CD4-positive, alpha-beta T cell treated with Interleukin-17A for 4 hours (primary cell): ENCODE measurements at regions not wholly inside any gene's neighbourhood (a gene's known extent, or its start where the extent isn't known, plus 50 kb on each side); places are given as distances from the start of the nearest gene placed in this dataset.
"Not testable (repeated sequence)": the region's sequence is repeated elsewhere in the genome, so short reads cannot be mapped to it uniquely, and the experiment has no call there.

ENCODE experiments used
- DNase-seq: peaks from one replicate; pipeline ENCODE4 v3.0.0-alpha.2; 2020; ENCODE audit warnings: mixed read lengths

DNA sequence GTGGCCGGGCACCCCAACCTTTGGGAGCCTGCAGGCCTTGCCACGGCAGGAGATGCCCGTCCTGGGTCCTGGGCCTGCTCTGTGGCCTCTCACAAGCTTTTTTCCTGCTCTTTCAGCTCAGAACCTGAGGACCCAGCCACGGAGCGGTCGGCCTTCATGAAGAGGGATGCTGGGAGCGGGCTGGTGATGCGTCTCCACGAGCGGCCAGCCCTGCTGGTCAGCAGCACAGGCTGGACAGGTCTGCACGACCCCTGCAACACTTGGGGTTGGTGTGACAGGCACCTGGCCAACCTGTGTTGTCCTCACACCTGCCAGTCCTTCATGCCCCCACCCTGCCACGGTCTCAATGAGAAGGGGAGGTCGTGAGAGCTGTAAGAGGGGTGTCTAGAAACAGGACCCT lies 170.0 kb downstream of the ADRA2C start:
- DNase-seq = no peak

DNA sequence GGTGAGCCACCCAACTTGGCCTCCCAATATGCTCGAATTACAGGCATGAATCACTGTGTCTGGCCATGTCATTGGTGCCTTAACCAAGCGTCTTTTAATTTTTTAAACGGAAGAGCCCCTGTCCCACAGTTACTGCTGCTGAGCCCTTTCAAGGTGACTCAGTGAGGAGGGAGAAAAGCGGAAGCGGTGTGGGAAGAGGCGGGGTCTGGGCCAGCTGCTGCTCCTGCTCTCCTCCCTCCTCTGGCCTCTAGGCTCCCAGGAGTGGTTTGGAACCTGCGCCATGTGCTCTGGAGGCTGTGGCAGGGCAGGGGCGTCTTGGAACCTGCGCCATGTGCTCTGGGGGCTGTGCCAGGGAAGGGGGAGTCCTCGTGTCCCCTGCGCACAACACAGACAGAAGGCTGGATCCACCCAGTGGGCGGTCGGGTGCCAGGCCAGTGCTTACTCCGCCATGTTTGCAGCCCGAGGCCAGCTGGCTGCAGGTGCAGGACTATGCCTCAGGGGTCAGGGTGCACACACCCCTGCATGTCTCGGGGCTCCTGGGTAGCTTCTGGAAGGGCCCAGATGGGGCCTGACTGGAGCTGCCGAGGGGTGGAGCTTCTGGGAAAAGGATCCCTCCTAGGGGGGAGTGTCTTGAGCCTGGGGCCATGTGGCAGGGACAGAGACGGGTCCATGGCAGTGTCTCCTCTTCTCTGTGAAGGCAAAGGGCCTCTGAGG lies 171.8 kb downstream of the ADRA2C start:
- not testable (repeated sequence) for DNase-seq

DNA sequence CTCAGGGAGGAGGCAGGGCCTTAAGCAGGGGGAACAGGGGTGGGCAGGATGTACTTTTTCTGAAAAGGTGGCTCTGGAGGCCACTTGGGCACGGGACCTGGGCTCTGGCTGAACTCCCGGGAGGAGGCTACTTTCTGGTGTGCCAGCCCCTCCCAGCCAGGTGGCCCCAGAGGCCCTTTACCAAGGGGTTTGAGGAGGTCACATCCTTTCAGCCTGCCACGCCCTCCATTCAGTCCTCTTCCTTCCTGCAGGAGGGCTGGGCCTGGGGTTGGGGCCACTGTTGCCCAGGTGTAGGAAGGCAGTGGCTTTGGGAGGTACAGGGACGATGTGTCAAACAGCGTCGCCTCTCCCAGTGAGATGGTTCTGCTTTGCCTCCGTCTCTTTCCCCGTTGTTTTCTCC lies 172.5 kb downstream of the ADRA2C start:
- DNase-seq = not testable (repeated sequence)

DNA sequence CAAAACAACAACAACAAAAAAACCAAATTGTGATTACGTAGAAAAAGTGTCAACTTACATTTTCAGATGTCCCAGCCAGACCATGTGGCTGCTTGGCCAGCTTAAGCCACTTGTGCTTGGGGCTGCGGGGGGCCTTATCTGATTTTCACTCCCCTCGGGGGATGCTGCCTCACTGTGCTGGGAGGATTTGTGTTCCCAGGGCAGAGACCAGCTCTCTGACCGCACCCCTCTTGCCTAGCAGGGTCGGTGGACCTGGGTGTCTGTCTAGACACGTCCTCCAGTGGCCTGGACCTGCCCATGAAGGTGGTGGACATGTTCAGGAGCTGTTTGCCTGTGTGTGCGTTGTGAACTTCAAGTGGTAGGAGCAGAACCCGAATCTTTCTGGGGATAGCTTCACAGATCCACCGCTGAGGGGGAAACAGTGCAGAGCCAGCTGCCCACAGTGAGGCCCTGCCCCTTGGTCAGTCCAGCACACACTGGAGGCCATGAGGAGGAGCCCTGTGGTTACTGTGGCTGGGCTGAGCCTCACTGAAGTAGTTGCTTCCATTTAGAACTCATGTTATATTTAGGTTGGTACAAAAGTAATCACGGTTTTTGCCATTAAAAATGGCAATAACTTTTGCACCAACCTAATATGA lies 173.9 kb downstream of the ADRA2C start:
- DNase-seq = not testable (repeated sequence)

DNA sequence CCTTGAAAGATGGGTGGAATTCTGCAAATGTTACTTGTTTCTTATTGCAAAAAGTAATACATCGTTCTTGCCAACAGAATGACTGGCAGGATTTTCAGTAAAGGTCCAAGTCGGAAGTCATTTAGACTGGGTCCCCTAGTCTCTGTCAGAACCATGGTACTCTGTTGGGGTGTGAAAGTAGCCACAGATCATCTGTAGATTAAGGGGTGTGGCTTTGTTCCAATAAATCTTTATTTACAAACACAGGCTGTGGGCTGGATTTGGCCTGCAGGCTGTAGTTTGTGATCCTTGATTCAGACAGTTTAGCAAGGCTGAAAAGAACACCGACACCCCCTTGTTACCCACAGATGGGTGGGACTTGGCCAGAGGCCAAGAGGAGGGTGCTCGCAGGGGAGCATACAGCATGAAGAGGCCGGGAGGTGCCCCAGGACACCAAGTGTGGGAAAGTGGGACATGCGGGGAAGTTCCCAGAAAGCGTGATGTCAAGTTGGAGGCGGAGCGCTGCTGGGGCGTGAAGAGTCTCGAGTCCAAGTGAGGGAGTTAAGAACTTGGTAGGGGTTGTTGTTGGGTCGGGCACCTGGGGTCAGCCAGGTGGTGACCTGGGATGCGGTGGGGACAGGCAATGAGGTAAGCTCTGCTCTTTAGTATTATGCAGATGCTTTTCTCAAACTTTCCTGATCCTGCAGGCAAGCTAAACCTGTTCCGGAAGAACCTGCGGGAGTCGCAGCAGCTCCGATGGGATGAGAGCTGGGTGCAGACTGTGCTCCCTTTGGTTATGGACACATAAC lies 175.7 kb downstream of the ADRA2C start:
- not testable (repeated sequence) for DNase-seq

DNA sequence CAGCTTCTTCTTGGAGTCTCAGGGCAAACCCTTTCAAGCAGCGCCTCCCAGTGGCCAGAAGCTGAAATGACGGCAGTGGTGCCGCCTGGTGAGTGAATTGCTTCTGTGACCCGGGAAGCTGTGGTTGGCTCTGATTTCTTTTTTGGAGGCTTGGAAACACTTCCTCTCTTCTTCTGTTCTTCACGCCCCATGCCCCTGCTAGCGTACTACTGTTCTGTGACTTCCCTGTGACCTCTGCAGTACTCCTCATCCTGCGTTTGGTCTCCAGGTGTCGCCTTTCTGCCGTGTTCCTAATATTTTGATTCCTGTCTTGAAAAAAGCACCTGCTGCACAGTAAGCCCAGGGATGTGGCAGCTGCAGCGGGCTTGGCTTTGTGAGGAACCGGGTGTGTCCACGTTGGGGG lies 176.4 kb downstream of the ADRA2C start:
- peak; percentile 32 for DNase-seq

DNA sequence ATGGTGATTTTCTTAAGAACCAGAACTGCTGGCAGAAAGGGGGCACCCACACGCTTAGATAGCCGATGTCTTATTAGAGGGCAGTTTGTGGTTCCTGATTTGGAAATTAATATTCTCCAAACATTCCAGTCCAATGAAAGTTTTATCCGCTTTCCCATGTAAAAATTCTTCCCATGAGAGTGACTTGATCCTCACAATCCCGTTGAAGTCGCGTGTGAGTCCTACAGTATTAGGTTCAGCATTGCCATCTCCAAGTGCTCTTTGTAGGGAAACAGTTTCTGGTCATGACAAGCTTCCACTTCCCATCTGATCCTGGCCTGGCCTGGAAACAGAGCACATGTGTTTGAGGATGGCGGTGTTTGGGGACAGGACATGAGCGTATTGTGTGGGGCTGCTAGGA lies 176.9 kb downstream of the ADRA2C start:
- not testable (repeated sequence) for DNase-seq

DNA sequence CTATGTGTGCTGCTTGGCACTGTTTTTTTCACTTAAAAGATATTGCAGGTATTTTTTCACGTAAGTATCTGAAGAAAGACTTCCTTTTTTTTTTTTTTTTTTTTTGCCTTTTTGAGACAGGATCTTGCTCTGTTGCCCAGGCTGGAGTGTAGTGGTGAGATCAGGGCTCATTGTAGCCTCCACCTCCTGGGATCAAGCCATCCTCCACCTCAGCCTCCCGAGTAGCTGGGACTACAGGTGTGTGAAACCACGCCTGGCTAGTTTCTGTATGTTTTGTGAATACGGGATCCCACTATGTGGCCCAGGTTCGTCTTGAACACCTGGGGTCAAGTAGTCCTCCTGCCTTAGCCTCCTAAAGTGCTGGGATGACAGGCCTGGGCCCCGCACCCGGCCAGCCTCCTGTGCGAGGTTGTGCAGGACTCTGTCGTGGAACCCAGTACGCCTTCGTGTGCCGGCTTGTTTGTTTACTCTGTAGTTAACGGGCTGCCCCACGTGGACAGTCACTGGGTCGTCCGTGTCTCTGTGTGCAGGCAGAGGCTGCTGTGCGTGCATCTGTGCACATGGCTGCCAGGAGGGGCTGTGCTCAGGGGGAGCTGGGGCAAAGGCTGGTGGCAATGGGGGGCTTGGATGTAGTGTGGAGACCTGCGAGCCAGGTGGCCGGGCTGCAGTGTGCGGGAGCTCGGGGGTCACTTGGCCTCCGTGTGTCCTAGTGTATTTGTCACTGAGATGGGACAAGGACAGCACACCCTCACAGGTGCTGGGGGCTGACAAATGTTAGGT lies 179.5 kb downstream of the ADRA2C start:
- DNase-seq = no peak

DNA sequence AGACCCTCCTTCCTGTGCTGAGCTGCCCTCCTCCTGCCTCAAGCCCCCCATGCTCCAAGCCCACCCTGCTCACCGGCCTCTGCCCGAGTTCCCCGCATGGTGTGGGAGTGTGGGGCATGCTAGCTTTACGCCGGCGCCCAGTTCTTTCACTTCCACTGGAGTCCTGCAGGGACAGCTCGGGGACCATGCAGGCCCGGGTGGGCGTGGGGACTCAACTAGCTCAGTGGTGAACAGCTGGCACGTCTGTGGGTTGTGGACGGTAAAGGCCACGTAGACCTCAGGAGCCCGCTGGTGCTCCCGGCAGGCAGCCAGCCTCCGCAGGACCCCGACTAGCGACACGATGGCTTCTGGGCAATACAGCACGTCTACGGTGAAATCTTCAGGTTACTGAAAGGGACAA lies 180.4 kb downstream of the ADRA2C start:
- not testable (repeated sequence) for DNase-seq

DNA sequence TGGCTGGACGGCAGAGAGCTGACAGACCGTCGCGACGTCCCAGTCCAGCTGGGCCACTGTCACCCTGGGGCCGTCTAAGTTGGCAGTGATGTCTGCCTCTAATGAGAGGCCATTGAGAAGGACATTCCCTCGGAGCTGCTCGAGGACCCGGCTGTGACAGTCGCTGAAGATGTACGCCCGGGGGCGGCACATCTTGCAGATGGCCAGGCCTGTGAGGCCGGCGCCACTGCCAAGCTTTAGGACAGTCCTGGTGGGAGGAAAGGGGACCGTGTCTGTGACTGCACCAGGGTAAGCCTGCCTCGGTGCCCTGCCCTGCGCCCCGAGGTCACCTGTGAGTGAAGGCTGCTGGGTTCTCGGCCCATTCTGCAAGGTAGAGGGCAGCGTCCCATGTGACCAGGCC lies 181.6 kb downstream of the ADRA2C start:
- not testable (repeated sequence) for DNase-seq

DNA sequence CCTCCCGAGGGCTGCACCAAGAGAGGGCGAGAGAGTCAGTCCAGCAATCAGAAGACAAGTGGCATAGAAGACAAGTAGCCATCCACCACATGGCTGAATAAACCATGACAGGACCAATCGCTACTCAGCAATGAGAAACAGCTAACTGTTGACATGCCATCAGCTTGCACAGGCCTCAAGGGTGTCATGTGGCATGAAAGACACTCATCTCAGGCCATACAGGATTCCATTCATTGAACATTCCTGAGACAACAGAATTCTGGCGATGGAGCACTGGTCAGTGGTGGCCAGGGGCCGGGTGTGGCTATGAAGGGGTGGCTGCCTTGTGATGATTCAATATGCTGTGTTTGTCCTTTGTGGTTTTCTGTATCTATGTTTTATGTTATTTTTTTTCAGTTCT lies 182.0 kb downstream of the ADRA2C start:
- DNase-seq = not testable (repeated sequence)

DNA sequence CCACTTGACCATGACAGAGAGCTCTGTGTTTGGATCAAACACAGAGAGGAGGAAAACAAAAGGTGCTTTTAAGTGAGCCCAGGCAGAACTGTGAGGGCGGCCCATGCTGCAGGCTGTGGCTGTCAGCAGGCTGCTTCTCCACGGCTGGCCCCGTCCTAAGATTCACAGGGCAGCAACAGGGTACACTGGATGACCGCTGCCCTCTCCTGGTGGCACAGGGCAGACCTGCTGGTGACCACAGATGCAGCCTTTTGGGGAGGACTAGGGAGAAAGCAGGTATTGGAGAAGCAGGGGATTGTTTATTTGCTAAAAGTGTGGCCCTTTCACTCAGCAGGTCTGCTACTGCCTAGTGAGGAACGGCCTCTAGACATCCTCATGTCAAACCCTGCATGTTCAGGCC lies 183.7 kb downstream of the ADRA2C start:
- DNase-seq = peak; percentile 24

DNA sequence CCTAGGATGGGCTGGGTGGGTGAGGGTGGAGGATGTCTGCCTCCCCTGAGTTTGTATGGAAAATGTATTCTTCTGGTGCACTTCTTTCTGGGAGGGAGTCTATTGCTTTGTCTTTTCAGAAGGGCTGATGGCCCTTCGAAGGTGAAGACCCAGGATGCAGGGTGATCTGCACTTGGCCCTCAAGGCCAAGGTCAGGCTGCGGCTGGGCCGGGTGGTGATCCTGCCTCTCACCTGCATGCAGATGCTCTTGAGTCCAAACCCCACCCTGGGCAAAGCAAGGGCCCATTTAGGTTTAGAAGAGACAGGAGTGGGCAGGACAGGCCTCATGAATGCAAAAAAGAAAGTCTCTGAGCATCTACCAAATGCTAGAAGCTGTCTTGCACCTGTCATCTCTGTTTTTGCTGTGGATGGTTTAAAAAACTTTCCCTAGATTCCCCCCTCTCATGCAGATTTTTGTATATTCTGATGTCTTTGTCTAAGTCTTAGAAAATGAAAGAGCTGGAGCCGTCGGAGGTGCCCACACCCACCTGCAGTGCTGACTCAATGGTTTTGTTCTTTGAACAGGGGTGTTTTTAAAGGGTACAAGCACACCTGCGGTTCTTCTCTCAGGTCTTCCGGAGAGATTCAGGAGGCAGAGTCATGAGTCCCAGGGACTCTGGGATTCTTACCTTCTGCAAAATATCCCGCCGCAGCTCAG lies 186.4 kb downstream of the ADRA2C start:
- DNase-seq = not testable (repeated sequence)

DNA sequence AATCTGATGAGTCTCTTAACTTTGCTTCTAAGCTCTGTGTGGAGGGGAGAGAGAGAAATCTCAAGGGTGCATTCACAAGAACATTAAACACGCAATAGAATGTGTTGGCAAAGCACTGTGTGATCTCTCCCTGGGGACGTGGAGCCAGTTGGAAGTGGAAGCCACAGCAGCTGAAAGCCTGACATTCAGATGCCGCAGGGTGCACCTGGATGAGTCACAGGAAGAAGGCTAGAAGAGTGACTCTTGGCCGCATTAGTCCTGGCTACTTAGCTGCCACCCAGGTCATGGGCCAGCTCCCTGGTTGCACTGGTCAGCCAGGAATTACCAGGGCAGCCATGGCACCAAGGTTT lies 186.9 kb downstream of the ADRA2C start:
- DNase-seq = not testable (repeated sequence)

DNA sequence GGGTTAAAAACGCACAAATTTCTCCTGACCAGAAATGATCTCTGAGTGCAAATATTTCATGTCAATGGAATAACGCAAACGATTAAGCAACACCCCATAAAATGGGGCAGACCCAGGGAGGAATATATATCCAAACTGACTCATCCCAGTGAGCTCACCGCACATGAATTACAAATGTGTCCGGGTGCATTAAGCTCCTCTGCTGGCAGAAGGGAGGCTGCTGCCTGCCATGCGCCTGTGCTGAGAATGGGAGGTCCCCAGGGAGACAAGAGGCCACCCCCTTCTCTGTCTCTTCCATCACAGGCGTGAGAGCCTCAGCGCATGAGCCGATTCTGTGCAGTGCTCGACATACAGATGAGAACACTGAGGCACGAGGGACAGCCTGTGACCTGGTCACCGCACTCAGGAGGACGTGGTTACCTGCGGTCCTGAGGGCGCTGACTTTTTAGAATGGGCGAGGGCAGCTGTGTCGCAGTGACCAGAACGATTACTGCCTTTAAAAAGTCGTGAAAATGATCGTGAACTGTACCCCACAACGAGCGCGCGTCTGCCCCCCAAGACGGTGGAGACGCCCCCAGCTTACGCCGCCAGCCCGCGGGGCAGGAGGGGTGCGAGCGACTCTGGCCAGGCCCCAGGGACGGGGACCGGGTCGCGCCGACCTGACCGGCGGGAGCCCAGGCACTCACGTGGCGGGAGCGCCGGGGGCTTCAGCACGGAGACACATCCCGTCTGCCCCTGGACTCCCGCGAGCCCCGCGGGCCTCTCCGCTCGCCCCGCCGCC lies 188.5 kb downstream of the ADRA2C start:
- peak; percentile 61 for DNase-seq

DNA sequence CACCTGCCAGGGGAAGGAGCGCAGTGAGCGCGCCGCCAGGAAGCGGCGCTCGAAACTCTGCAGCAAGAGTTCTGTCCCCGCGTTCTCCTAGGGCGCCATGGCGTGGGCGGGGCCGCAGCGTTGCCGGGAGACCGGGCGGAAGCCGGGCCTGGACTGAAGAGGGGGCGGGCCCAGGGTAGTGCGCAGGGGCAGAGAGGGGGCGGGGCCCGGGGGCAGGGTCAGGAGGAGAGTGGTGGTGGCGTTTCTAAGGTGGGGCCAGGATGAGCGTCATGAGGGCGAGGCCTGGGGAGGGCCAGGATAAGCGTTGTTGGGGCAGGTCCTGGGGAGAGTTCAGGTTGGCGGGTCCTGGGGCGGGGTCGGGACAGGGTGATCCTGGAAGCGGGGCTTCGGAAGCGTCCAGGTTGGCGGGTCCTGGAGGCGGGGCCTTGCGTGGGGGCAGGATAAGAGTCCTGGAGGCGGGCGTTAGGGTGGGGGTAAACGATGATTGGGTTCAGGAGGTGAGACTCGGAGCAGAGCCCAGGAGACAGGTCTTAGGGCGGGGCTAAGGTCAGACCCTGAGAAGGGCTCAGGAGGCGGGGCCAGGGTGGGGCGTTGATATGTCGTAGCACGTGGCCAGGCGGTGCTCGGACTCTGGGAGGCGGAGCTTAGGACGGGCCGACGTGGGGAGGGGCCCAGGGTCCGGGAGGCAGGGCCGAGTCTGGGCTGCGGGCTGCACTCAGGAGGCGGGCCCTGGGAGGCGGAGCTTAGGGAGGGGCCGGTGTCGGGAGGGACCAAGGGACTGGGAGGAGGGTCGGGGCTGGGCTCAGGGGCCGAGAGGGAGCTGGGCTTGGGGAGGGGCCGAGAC lies 189.4 kb downstream of the ADRA2C start:
- DNase-seq = peak; percentile 100

DNA sequence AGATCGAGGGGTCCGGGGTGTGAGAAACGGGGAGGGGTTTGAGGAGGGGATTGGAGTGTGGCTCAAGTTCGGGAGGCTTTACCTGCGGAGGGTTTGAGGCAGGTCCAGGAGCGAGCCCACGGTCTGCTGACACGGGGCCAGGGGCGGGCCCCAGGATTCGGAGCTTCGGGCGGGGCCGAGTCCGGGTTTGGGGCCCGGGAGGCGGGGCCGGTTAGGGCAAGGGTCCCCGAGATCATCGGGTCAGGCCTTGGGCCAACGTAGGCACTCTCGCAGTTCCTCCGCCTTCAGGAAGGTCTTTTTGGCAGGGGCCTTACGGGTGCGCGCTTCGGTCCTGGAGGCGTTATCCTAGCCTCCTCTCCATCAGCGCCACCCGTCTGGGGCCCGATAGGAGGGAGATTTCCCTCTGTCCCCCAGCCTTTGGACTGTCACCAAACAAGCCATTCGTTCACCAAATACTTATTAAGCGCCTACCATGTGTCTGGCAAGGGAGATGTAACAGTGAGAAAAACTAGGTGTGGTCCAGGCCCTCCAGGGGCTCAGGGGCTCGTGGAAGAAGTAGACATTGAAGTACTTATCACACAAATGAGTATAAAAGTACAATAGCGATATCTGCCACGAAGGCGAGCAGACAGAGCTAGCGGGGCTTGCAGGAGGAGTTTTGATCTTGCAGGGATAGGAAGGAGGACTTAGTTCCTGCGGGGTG lies 190.1 kb downstream of the ADRA2C start:
- not testable (repeated sequence) for DNase-seq

DNA sequence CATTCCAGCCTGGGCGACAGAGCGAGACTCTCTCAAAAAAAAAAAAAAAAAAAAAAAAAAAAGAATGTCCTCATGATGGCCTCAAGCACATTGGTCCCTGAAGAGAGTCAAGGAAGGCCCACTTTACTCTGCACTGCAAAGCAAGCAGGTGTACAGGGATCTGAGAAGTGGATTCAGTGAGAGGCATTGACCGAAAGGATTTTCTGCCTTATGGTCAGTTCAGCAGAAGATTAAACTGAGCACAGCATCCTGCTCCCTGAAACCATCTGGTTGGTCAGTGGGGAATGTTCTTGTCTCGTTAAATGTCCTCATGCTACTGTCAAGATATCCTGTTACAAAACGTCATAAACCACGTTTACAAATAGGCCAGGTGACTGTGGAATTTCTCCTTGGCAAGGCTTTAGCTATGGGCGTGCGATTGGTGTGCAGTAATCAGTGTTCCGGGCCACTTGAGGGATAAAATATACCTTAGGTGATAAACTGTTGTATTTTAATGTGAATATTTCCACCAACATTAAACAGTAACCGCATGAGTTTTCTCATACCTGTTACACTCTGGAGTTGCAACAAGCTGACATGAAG lies 195.0 kb downstream of the ADRA2C start:
- not testable (repeated sequence) for DNase-seq

DNA sequence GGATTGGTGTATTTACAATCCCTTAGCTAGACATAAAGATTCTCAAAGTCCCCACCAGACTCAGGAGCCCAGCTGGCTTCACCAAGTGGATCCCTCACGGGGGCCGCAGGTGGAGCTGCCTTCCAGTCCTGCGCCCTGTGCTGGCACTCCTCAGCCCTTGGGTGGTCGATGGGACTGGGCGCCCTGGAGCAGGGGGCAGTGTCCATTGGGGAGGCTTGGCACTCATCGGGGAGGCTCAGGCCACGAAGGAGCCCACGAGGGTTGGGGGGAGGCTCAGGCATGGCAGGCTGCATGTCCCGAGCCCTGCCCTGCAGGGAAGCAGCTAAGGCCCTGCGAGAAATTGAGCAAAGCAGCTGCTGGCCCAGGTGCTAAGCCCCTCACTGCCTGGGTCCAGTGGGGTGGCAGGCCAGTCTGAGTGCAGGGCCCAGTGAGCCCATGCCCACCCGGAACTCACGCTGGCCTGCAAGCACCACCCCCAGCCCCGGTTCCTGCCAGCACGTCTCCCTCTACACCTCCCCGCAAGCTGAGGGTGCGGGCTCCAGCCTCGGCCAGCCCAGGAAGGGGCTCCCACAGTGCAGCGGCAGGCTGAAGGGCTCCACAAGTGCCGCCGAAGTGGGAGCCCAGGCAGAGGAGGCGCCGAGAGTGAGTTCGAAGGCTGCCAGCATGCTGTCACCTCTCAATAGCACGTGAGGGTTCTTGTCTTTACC lies 198.5 kb downstream of the ADRA2C start:
- not testable (repeated sequence) for DNase-seq
